ENCODE measurements at regions not wholly inside any gene's neighbourhood (a gene's known extent, or its start where the extent isn't known, plus 50 kb on each side); places are given as distances from the start of the nearest gene placed in this dataset.

GRCh38 chr11:107222916-107223460 is 204.7 kb upstream of the GUCY1A2 start (continued):
- TF ChIP-seq ZNF277 (CRISPR knock-in tag; IDR thresholded peaks at IDR 0.05; ENCODE audit: borderline replicate concordance) = no peak

GRCh38 chr11:107222431-107222830 is 204.2 kb upstream of the GUCY1A2 start:
- ATAC-seq = no peak
- intact Hi-C loops (cut with micrococcal nuclease) (no loop called here), in situ Hi-C loops (cut with MboI) (no loop called here)
- Histone ChIP-seq H3K79me2 (ENCODE audit: control insufficient read depth, insufficient read depth, low read length) (no peaks in the 10 kb centered on the region), H3K4me1 (replicated peaks in 1 of 2; ENCODE audit: control insufficient read depth in 2 of 2, insufficient read depth in 2 of 2, low read length in 2 of 2) (no peaks in the 10 kb centered on the region), H2AFZ (ENCODE audit: low read depth, low read length) (no peak overlapping the region), H3K9me3 (replicated peaks; ENCODE audit: control insufficient read depth, insufficient read depth, low read depth, low read length) (no peaks in the 10 kb centered on the region), H3K27ac (ENCODE audit: extremely low read depth, low read depth, low read length) (no peak overlapping the region), H3K27me3 (ENCODE audit: control insufficient read depth in 2 of 2, insufficient read depth in 2 of 2, low read length in 2 of 2) (no peaks in the 10 kb centered on the region), H3K9ac (ENCODE audit: insufficient read depth in 1 of 2, low read depth in 2 of 2, low read length in 2 of 2) (no peak overlapping the region), H3K4me2 (ENCODE audit: insufficient read depth, low read length) (no peak overlapping the region), H4K20me1 (replicated peaks; ENCODE audit: control insufficient read depth, insufficient read depth, low read length) (no peaks in the 10 kb centered on the region), H3K36me3 (ENCODE audit: control insufficient read depth, insufficient read depth, low read length) (no peaks in the 10 kb centered on the region), H3K9me1 (ENCODE audit: control insufficient read depth, insufficient read depth, low read length) (no peaks in the 10 kb centered on the region), H3K4me3 (no peak overlapping the region)
- CTCF ChIA-PET (ENCODE audit: low intra/inter-chr PET ratio) = no interaction called here
- 4% methylated on average over 2 of the region's 2 CpGs for WGBS (ENCODE audit: insufficient coverage, low coverage, missing lambda C conversion rate)
- DNase-seq (ENCODE audit: extremely low read depth in 1 of 4, low spot score in 3 of 4) = no peak
- no TSS peak for BruUV-seq (replicated peaks)
- FAIRE-seq = no peak
- POLR2A ChIA-PET = interaction anchor here (0.6 kb wide), 1 partner anchor 20 kb away, joined by 3 read pairs; no protein-coding TSS in a partner anchor
- TF ChIP-seq TOE1 (IDR thresholded peaks at IDR 0.05; ENCODE audit: borderline replicate concordance) (no peak), TOE1 (CRISPR knock-in tag; IDR thresholded peaks at IDR 0.05; ENCODE audit: borderline replicate concordance, low read depth) (no peak), CHAMP1 (IDR thresholded peaks at IDR 0.05) (no peak), ZNF449 (CRISPR knock-in tag; IDR thresholded peaks at IDR 0.05) (no peak), NCOA1 (IDR thresholded peaks at IDR 0.05; ENCODE audit: low read depth) (no peak), ZKSCAN1 (IDR thresholded peaks at IDR 0.05; ENCODE audit: low read depth, low read length) (no peak), ZBTB5 (IDR thresholded peaks at IDR 0.05) (no peak), SMAD3 (CRISPR knock-in tag; conservative IDR thresholded peaks at IDR 0.05) (no peak), PRPF4 (IDR thresholded peaks at IDR 0.05; ENCODE audit: insufficient read depth, low read depth, low read length, poor library complexity, severe bottlenecking) (no peak), RBFOX2 (IDR thresholded peaks at IDR 0.05; ENCODE audit: low read depth, low read length) (no peak), PKNOX1 (IDR thresholded peaks at IDR 0.05) (no peak), ZNF24 (IDR thresholded peaks at IDR 0.05) (no peak)
